Tibial artery (tissue), 4 donors: ENCODE measurements at regions not wholly inside any gene's neighbourhood (a gene's known extent, or its start where the extent isn't known, plus 50 kb on each side); places are given as distances from the start of the nearest gene placed in this dataset.
"Not testable (repeated sequence)": the region's sequence is repeated elsewhere in the genome, so short reads cannot be mapped to it uniquely, and the experiment has no call there.

Source experiments
- DNase-seq, 2 donors: peaks; one replicate each; pipeline ENCODE4 v3.0.0-alpha.2; 2019
- H3K27ac ChIP-seq, 2 donors: fragments of 200-600 bp; sonication (generic) in 1 of 2; 1 replicate in 1 of 2; 2 replicates in 1 of 2; pipeline ENCODE4 v1.5.1; 2018 to 2019; ENCODE audit warnings: mild to moderate bottlenecking in 1 of 2
- H3K27me3 ChIP-seq, 2 donors: fragments of 200-600 bp; sonication (generic) in 1 of 2; one replicate each; pipeline versions ENCODE4 v1.5.1 to v1.6.0; 2016 to 2019
- H3K36me3 ChIP-seq, 3 donors: fragments of 200-600 bp; sonication (generic) in 2 of 3; one replicate each; pipeline ENCODE4 v1.5.1; 2016 to 2019; ENCODE audit warnings: mild to moderate bottlenecking in 2 of 3
- H3K4me1 ChIP-seq, 4 donors: fragments of 200-600 bp; sonication (generic) in 2 of 4; 1 replicate in 3 of 4; 2 replicates in 1 of 4; pipeline ENCODE4 v1.5.1; 2016 to 2019
- H3K4me3 ChIP-seq, 2 donors: fragments of 200-600 bp; sonication (generic) in 1 of 2; 1 replicate in 1 of 2; 2 replicates in 1 of 2; pipeline ENCODE4 v1.5.1; 2018 to 2019; ENCODE audit warnings: mild to moderate bottlenecking in 2 of 2
- H3K9me3 ChIP-seq, 3 donors: fragments of 200-600 bp; sonication (generic) in 1 of 3; one replicate each; pipeline ENCODE4 v1.5.1; 2016 to 2019
- CTCF ChIP-seq, 2 experiments: fragments of 200-600 bp in 1 of 2; fragments of 450-650 bp in 1 of 2; IDR thresholded peaks; one replicate each; pipeline ENCODE4 v1.5.1; 2017 to 2019; ENCODE audit warnings: antibody characterized with exemption in 2 of 2, mild to moderate bottlenecking in 1 of 2, moderate library complexity in 1 of 2
- intact Hi-C: fragments of 100-400 bp; cut with DNase I; formaldehyde crosslinking; loops from one replicate; pipeline ENCODE4 v1.15.0; 2023; ENCODE audit warnings: low total_unique reads

GRCh38 chr14:34052658-34053014 lies 101.8 kb upstream of the EGLN3 start:
- no peaks in the 10 kb centered on the region for H3K27me3 ChIP-seq
- no peak overlapping the region for H3K4me3 ChIP-seq
- no peak for TF ChIP-seq CTCF (IDR thresholded peaks at IDR 0.05)
- H3K27ac ChIP-seq: no peak overlapping the region
- intact Hi-C loops: no loop called here
- peaks cover 0 to 5% (median 4%) of the 10 kb centered on the region in 4 donors for H3K4me1 ChIP-seq
- no peaks in the 10 kb centered on the region for H3K9me3 ChIP-seq
- peak in 1 of 2 donors; percentile 26 for DNase-seq
- no peaks in the 10 kb centered on the region for H3K36me3 ChIP-seq

DNA sequence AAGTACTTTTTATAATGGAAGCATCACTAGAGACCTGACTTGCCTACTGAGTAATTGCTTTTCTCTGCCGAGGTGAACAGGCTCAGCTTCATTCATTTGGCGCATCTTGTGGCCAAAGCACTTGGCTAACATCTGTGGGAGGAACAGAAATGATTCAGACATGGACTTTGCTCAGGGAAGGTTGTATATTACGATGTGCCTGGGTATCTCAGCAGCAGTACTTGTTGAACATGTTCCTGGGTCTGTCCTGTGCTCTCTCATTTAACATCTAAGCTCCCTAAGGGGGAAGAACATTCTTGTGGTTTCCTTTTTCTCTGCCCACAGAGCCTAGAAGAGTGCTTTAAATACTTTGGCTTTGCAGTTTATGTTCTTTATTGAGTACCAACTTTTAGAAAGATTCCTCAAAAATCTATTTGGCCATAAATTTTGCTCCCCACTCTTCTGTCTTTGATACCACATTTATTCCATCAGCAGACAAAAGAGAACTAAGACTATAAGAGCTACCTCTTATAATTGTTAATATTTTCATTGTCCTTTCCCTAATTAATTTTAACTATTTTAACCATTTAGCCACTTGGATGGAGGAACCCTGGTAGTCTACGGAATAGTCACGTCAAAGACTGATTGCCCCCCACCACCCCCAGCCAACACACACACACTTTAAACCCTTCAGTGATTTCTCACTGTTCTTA lies 101.2 kb upstream of the EGLN3 start:
- no peaks in the 10 kb centered on the region for H3K9me3 ChIP-seq
- H3K36me3 ChIP-seq: no peaks in the 10 kb centered on the region
- no peak overlapping the region for H3K27ac ChIP-seq
- H3K27me3 ChIP-seq: no peaks in the 10 kb centered on the region
- H3K4me3 ChIP-seq: no peak overlapping the region
- intact Hi-C loops: no loop called here
- H3K4me1 ChIP-seq: peaks cover 0 to 5% (median 4%) of the 10 kb centered on the region in 4 donors
- no peak for TF ChIP-seq CTCF (IDR thresholded peaks at IDR 0.05)
- peak in 1 of 2 donors; percentile 41 for DNase-seq

- intact Hi-C loops: no loop called here
- Histone ChIP-seq H3K36me3 (no peaks in the 10 kb centered on the region), H3K9me3 (no peaks in the 10 kb centered on the region), H3K27ac (no peak overlapping the region), H3K4me1 (peaks cover 0 to 5% (median 4%) of the 10 kb centered on the region in 4 donors), H3K4me3 (no peak overlapping the region), H3K27me3 (no peaks in the 10 kb centered on the region)
- no peak for DNase-seq
- no peak for TF ChIP-seq CTCF (IDR thresholded peaks at IDR 0.05)
Measured at GRCh38 chr14:34050606-34051005, 99.7 kb upstream of the EGLN3 start.

GRCh38 chr14:34049790-34050189 lies 98.9 kb upstream of the EGLN3 start:
- H3K4me1 ChIP-seq: peaks cover 0 to 5% (median 4%) of the 10 kb centered on the region in 4 donors
- intact Hi-C loops: no loop called here
- H3K27me3 ChIP-seq: no peaks in the 10 kb centered on the region
- no peaks in the 10 kb centered on the region for H3K9me3 ChIP-seq
- H3K4me3 ChIP-seq: no peak overlapping the region
- TF ChIP-seq CTCF (IDR thresholded peaks at IDR 0.05): no peak
- no peak overlapping the region for H3K27ac ChIP-seq
- no peak for DNase-seq
- H3K36me3 ChIP-seq: no peaks in the 10 kb centered on the region

DNA sequence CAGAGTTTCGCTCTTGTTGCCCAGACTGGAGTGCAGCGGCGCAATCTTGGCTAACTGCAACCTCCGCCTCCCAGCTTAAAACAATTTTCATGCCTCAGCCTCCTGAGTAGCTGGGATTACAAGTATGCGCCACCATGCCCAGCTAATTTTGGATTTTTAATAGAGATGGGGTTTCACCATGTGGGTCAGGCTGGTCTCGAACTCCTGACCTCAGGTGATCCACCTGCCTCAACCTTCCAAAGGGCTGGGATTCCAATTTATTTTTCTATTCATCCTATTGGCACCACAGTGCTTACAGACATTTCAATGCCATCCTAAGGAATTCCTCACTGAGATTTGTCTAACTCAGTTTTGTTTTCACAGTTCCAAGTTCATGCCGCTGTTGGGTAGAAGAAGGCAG lies 98.3 kb upstream of the EGLN3 start:
- intact Hi-C loops, H3K9me3 ChIP-seq, DNase-seq, H3K27ac ChIP-seq, H3K36me3 ChIP-seq, H3K4me3 ChIP-seq, H3K4me1 ChIP-seq, H3K27me3 ChIP-seq: not testable (repeated sequence)

DNA sequence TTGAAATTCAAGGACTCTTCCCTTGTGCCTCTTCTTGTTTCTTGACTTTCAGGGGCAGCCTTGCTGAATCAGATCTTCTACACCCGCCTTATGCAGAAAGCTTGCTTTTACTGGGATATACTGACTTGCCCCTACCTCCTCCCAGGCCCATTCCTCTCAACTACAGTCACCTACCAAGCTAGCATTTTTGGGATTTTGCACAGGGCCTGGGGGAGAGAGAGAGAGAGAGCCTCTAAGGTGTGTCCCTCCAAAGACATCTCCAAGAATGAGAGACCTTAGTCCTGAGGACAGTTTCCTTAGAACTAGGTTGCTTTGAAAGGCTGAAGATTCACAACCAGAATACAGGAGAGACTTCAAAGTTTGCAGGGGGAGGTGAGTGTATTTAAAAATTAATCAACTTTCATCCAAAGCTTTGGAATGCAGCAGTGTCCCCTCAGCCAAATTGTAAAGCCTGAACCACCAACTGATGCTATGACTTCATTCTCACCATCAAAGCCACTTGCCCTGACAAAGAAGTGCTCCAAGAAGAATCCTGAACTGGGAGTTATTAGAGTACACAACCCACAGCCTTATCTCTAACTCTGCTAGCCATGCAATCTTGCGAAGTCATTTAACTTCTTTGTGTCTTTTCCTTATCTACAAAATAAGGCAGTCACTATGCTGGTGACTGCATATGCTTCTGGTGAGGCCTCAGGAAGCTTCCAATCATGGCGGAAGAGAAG lies 96.1 kb upstream of the EGLN3 start:
- H3K4me3 ChIP-seq: no peak overlapping the region
- H3K9me3 ChIP-seq: no peaks in the 10 kb centered on the region
- no peak for TF ChIP-seq CTCF (IDR thresholded peaks at IDR 0.05)
- H3K27me3 ChIP-seq: no peaks in the 10 kb centered on the region
- H3K36me3 ChIP-seq: no peaks in the 10 kb centered on the region
- intact Hi-C loops: no loop called here
- no peaks in the 10 kb centered on the region for H3K4me1 ChIP-seq
- H3K27ac ChIP-seq: no peak overlapping the region
- DNase-seq: no peak
